CD4-positive, CD25-positive, alpha-beta regulatory T cell (primary cell): ENCODE measurements at regions not wholly inside any gene's neighbourhood (a gene's known extent, or its start where the extent isn't known, plus 50 kb on each side); places are given as distances from the start of the nearest gene placed in this dataset.

Experiments used
- ATAC-seq, 2 donors: fragments of 150-1000 bp; cut with Tn5 transposase; one replicate each; pipeline ENCODE4 v1.10.0; 2021; ENCODE audit warnings: low read depth in 2 of 2, moderate number of reproducible peaks in 2 of 2, moderate library complexity in 1 of 2
- DNase-seq, 3 donors: peaks; one replicate each; pipeline versions ENCODE4 v3.0.0 to v3.0.0-alpha.2; 2012 to 2022; ENCODE audit warnings: mixed read lengths in 1 of 3
- H3K27ac ChIP-seq: one replicate; pipeline ENCODE4 v1.7.0; 2013; ENCODE audit warnings: mild to moderate bottlenecking, low read length; ENCODE audit not compliant: insufficient read depth, poor library complexity, severe bottlenecking
- H3K27me3 ChIP-seq: one replicate; pipeline ENCODE4 v1.7.0; 2013; ENCODE audit warnings: low read length; ENCODE audit not compliant: control insufficient read depth, insufficient read depth
- H3K36me3 ChIP-seq: one replicate; pipeline ENCODE4 v1.7.0; 2013; ENCODE audit warnings: mild to moderate bottlenecking, low read length, moderate library complexity; ENCODE audit not compliant: control insufficient read depth, insufficient read depth
- H3K4me1 ChIP-seq: 2 replicates; pipeline ENCODE4 v1.7.0; 2013; ENCODE audit warnings: mild to moderate bottlenecking, low read length; ENCODE audit not compliant: insufficient read depth, control insufficient read depth, poor library complexity, severe bottlenecking
- H3K4me3 ChIP-seq: one replicate; pipeline ENCODE4 v1.7.0; 2013; ENCODE audit warnings: low read depth, mild to moderate bottlenecking, low read length, moderate library complexity
- H3K9me3 ChIP-seq, 2 experiments: 1 replicate in 1 of 2; 2 replicates in 1 of 2; pipeline ENCODE4 v1.7.0; 2013; ENCODE audit warnings: low read length in 2 of 2, mild to moderate bottlenecking in 1 of 2, moderate library complexity in 1 of 2; ENCODE audit not compliant: control insufficient read depth in 2 of 2
- H3K27ac Mint-ChIP-seq, 3 donors: one replicate each; pipeline ENCODE4 v1.8.0; 2020 to 2022; ENCODE audit warnings: mild to moderate bottlenecking in 3 of 3, mixed read lengths in 3 of 3, moderate library complexity in 2 of 3
- H3K27me3 Mint-ChIP-seq: one replicate; pipeline ENCODE4 v1.8.0; 2022; ENCODE audit warnings: mild to moderate bottlenecking, mixed read lengths
- H3K36me3 Mint-ChIP-seq: one replicate; pipeline ENCODE4 v1.8.0; 2020; ENCODE audit warnings: mixed read lengths
- H3K4me1 Mint-ChIP-seq, 4 donors: one replicate each; pipeline ENCODE4 v1.8.0; 2020 to 2022; ENCODE audit warnings: mixed read lengths in 4 of 4, mild to moderate bottlenecking in 1 of 4
- H3K4me3 Mint-ChIP-seq, 4 donors: one replicate each; pipeline ENCODE4 v1.8.0; 2020 to 2022; ENCODE audit warnings: mild to moderate bottlenecking in 4 of 4, mixed read lengths in 4 of 4, moderate library complexity in 3 of 4
- H3K9me3 Mint-ChIP-seq, 7 donors: one replicate each; pipeline ENCODE4 v1.8.0; 2020 to 2022; ENCODE audit warnings: mixed read lengths in 7 of 7, mild to moderate bottlenecking in 3 of 7, moderate library complexity in 2 of 7

DNA sequence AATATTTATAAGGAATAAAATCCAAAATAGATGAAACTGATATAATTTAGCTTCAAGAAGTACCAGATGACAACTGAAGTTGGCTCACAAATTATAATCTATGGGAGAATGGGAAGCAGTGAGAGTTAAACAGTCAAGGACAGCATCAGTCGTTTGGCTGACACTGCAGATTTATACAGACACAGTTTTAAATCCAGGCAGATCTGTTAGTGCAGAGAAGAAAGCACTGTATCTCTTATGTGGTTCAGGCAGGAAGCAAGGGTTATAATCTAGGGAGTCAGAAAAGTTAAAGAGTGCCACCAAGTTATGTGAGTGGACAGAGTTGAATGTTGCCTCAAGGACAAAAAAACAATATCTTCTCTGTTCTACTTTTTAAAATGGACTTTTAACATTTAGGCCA is 880.2 kb downstream of the TSN start:
- no peak overlapping the region for H3K4me3 ChIP-seq
- Mint-ChIP-seq H3K9me3 (peaks cover 2 to 11% (median 5%) of the 10 kb centered on the region in 7 donors), H3K27ac (no peak overlapping the region), H3K4me1 (peaks cover 0 to 4% (median under 1%) of the 10 kb centered on the region in 4 donors), H3K27me3 (no peaks in the 10 kb centered on the region), H3K4me3 (no peak overlapping the region), H3K36me3 (no peaks in the 10 kb centered on the region)
- peaks cover 0 to 4% of the 10 kb centered on the region in 2 experiments for H3K9me3 ChIP-seq
- H3K36me3 ChIP-seq: no peaks in the 10 kb centered on the region
- H3K27ac ChIP-seq: no peak overlapping the region
- DNase-seq: no peak
- H3K27me3 ChIP-seq: no peaks in the 10 kb centered on the region
- H3K4me1 ChIP-seq: no peaks in the 10 kb centered on the region
- no peak for ATAC-seq

DNA sequence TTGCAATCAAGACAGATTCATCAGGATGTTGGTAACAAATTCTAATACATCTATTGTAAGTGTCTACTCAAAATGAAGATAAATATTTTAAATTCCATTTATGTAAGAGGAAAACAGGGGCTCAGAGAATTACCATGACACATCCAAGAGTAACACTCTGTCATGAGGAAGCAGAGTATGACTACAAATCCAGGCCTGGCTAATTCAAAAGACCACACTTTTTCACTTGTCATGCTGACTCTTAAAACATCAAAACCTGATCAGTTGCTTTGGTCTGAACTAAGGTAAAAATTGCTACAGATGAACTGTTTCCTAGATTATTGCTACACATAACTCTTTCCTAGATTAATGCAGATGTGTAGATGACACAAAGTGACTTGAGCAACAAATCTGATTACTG is 880.6 kb downstream of the TSN start:
- Histone ChIP-seq H3K9me3 (peaks cover 0 to 4% of the 10 kb centered on the region in 2 experiments), H3K4me3 (no peak overlapping the region), H3K4me1 (no peaks in the 10 kb centered on the region), H3K27ac (no peak overlapping the region), H3K27me3 (no peaks in the 10 kb centered on the region), H3K36me3 (no peaks in the 10 kb centered on the region)
- H3K27ac Mint-ChIP-seq: no peak overlapping the region
- no peaks in the 10 kb centered on the region for H3K36me3 Mint-ChIP-seq
- DNase-seq (no peak), ATAC-seq (no peak)
- H3K4me1 Mint-ChIP-seq: peaks cover 0 to 4% (median under 1%) of the 10 kb centered on the region in 4 donors
- no peak overlapping the region for H3K4me3 Mint-ChIP-seq
- peaks cover 2 to 11% (median 7%) of the 10 kb centered on the region in 7 donors for H3K9me3 Mint-ChIP-seq
- no peaks in the 10 kb centered on the region for H3K27me3 Mint-ChIP-seq

DNA sequence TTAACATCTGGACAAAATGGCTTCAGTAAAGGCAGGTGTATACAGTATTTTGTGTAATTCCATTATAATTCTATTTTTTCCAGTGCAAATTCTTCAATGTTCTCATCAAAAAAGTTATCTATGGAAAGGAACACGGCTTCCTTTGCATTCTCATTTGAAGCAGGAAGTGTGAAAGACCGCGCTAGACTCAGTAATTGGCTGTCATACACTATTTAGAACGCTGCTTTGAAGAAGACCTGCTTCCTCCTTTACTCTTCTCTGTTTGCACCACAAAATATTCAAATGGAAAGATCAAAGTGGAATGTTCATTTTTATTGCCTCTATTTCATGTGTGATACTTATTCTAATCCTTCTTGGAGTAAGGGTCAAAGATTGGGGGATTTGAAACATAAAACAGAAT is 883.7 kb downstream of the TSN start:
- ATAC-seq (no peak), DNase-seq (no peak)
- Histone ChIP-seq H3K4me1 (no peaks in the 10 kb centered on the region), H3K4me3 (no peak overlapping the region), H3K9me3 (peaks cover 0 to 4% of the 10 kb centered on the region in 2 experiments), H3K27ac (no peak overlapping the region), H3K36me3 (no peaks in the 10 kb centered on the region), H3K27me3 (no peaks in the 10 kb centered on the region)
- H3K36me3 Mint-ChIP-seq: no peaks in the 10 kb centered on the region
- no peak overlapping the region for H3K4me3 Mint-ChIP-seq
- H3K27ac Mint-ChIP-seq: no peak overlapping the region
- peaks cover 2 to 13% (median 5%) of the 10 kb centered on the region in 7 donors for H3K9me3 Mint-ChIP-seq
- H3K4me1 Mint-ChIP-seq: peaks cover 0 to 1% (median 0%) of the 10 kb centered on the region in 4 donors
- H3K27me3 Mint-ChIP-seq: no peaks in the 10 kb centered on the region

DNA sequence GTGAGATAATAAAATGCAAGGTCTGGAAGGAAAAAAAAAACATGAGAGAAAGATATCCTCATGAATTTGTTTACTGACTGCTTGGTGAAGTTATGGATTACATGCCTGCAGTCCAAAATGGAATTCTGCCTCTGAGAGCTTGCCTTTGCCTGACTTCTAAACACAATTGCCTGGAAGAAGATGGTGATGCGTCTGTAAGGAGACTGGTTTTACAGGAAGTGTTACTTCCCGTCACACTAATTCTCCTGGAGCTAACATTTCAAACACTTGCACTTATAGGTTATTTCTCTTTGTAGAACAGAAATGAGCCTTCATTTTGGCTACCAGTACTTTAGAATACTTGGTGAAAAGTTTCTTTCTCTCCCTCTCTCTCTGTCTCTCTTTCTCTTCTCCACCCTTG is 884.3 kb downstream of the TSN start:
- H3K9me3 ChIP-seq: peaks cover 0 to 4% of the 10 kb centered on the region in 2 experiments
- no peaks in the 10 kb centered on the region for H3K36me3 ChIP-seq
- Mint-ChIP-seq H3K9me3 (peaks cover 2 to 13% (median 5%) of the 10 kb centered on the region in 7 donors), H3K36me3 (no peaks in the 10 kb centered on the region), H3K4me1 (no peaks in the 10 kb centered on the region), H3K4me3 (no peak overlapping the region), H3K27me3 (no peaks in the 10 kb centered on the region), H3K27ac (no peak overlapping the region)
- ATAC-seq: no peak
- no peaks in the 10 kb centered on the region for H3K4me1 ChIP-seq
- no peak overlapping the region for H3K27ac ChIP-seq
- H3K4me3 ChIP-seq: no peak overlapping the region
- H3K27me3 ChIP-seq: no peaks in the 10 kb centered on the region
- DNase-seq: no peak

DNA sequence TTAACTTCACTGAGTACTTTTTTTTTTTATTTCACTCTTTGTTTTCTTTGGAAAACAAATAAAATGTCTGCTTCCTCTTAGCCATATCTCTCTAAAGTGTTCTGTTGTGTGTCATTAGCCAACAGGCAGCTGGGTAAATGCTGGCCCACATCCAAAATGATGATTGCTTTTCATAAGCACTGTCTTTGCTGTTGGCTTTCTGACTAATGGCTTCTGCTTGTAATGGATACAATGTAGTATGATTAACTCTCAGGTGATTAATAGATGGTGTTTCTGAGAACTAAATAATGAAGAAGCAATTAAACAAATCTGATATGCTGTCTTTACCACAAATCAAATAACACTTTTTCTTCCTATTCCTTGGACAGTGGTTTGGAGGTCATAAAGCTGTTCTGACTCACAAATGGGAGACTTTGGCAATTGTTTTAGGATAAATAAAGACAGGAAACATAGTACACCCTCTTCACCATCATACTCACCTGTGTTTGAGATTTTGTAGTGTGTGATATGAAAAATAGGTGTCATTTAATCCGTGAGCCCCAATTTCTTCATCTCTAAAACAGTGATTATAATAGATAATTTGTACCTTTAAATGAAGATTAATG is 888.4 kb downstream of the TSN start:
- H3K27me3 Mint-ChIP-seq: no peaks in the 10 kb centered on the region
- no peaks in the 10 kb centered on the region for H3K36me3 ChIP-seq

DNA sequence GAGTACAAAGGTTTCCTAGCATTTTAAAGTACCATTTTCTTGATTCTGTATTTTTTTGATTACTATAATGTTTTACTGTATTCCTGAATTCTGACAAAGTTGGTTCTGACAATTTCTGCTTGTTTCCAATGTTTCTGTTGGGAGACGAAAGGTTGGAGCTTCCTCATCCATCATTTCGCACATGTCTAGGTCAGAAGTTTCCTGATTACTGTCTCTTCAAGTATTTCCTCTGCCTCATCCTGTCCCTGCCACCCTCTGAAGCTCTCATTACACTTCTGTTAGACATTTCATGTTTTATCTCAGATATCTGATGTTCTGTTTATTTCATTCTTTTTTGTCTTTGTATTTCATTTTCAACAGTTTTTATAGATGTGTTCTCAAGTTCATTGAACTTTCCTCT is 895.8 kb downstream of the TSN start:
- Histone ChIP-seq H3K27me3 (no peaks in the 10 kb centered on the region), H3K27ac (no peak overlapping the region), H3K36me3 (no peaks in the 10 kb centered on the region), H3K4me1 (no peaks in the 10 kb centered on the region), H3K4me3 (no peak overlapping the region), H3K9me3 (no peaks in the 10 kb centered on the region)
- H3K9me3 Mint-ChIP-seq: peaks cover 0 to 10% (median 4%) of the 10 kb centered on the region in 7 donors
- DNase-seq (no peak), ATAC-seq (no peak)
- no peak overlapping the region for H3K27ac Mint-ChIP-seq
- no peaks in the 10 kb centered on the region for H3K27me3 Mint-ChIP-seq
- no peak overlapping the region for H3K4me3 Mint-ChIP-seq
- H3K4me1 Mint-ChIP-seq: no peaks in the 10 kb centered on the region
- H3K36me3 Mint-ChIP-seq: no peaks in the 10 kb centered on the region

More for the DNA sequence above, 888.4 kb downstream of the TSN start:
- H3K4me3 ChIP-seq: no peak overlapping the region
- ATAC-seq (no peak), DNase-seq (no peak)
- no peaks in the 10 kb centered on the region for H3K4me1 ChIP-seq
- H3K36me3 Mint-ChIP-seq: no peaks in the 10 kb centered on the region
- peaks cover 0 to 4% of the 10 kb centered on the region in 2 experiments for H3K9me3 ChIP-seq
- peaks cover 0 to 13% (median 3%) of the 10 kb centered on the region in 7 donors for H3K9me3 Mint-ChIP-seq
- H3K27ac Mint-ChIP-seq: no peak overlapping the region
- no peaks in the 10 kb centered on the region for H3K4me1 Mint-ChIP-seq
- H3K27me3 ChIP-seq: no peaks in the 10 kb centered on the region
- H3K4me3 Mint-ChIP-seq: no peak overlapping the region
- H3K27ac ChIP-seq: no peak overlapping the region

DNA sequence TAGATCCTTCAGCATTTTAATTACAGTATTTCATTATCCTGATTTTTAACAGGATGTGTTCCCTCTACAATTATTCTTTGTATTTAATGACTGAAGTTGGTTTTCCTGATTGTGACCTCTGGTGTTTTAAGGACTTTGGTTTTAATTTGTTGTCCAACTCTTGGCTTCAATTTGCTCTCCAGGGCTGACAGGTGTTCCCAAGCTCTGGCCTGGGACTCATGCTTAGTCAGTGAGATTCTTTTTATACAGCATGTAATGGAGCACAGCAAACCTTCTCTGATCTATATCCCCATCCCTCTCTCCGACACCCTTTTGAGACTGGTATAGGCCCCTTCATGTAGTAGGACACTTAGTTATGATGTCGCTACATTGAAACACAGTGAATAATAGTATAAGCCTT is 896.3 kb downstream of the TSN start:
- H3K4me1 Mint-ChIP-seq: no peaks in the 10 kb centered on the region
- ATAC-seq (no peak), DNase-seq (no peak)
- H3K9me3 Mint-ChIP-seq: peaks cover 0 to 8% (median 4%) of the 10 kb centered on the region in 7 donors
- H3K9me3 ChIP-seq: no peaks in the 10 kb centered on the region
- no peak overlapping the region for H3K4me3 ChIP-seq
- H3K4me3 Mint-ChIP-seq: no peak overlapping the region
- H3K36me3 ChIP-seq: no peaks in the 10 kb centered on the region
- no peak overlapping the region for H3K27ac ChIP-seq
- H3K27me3 ChIP-seq: no peaks in the 10 kb centered on the region
- H3K27me3 Mint-ChIP-seq: no peaks in the 10 kb centered on the region
- H3K36me3 Mint-ChIP-seq: no peaks in the 10 kb centered on the region
- H3K27ac Mint-ChIP-seq: no peak overlapping the region
- no peaks in the 10 kb centered on the region for H3K4me1 ChIP-seq

DNA sequence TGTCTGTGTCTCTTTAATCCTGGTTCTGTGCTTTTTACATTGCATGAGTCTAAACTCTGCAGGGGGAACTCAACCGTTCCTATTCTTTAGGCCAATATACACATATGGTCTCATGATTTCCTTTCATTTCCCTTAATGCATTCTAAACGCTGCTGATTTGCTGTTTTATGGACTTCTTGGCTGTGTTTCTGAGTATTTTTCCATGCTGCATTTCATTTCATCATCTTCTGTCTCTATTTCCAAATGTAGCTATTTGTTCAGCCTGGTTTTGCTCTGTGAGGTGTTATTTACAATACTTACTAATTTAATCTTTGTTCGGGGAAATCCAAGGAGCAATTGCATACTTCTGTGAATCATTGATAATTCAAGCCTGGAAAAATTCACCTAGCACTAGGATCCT is 897.2 kb downstream of the TSN start:
- Mint-ChIP-seq H3K36me3 (no peaks in the 10 kb centered on the region), H3K4me3 (no peak overlapping the region), H3K27ac (no peak overlapping the region), H3K9me3 (peaks cover 0 to 8% (median 4%) of the 10 kb centered on the region in 7 donors), H3K27me3 (no peaks in the 10 kb centered on the region), H3K4me1 (no peaks in the 10 kb centered on the region)
- no peaks in the 10 kb centered on the region for H3K27me3 ChIP-seq
- DNase-seq (no peak), ATAC-seq (no peak)
- no peaks in the 10 kb centered on the region for H3K9me3 ChIP-seq
- no peak overlapping the region for H3K27ac ChIP-seq
- H3K4me3 ChIP-seq: no peak overlapping the region
- no peaks in the 10 kb centered on the region for H3K36me3 ChIP-seq
- no peaks in the 10 kb centered on the region for H3K4me1 ChIP-seq
